GM21526 (cell line): ENCODE measurements at regions not wholly inside any gene's neighbourhood (a gene's known extent, or its start where the extent isn't known, plus 50 kb on each side); places are given as distances from the start of the nearest gene placed in this dataset.

Experiments
- ATAC-seq: cut with Tn5 transposase; IDR thresholded peaks from one replicate; pipeline ENCODE4 v1.9.1; 2021; ENCODE audit warnings: moderate library complexity; ENCODE audit not compliant: unreplicated experiment, low FRiP score

DNA sequence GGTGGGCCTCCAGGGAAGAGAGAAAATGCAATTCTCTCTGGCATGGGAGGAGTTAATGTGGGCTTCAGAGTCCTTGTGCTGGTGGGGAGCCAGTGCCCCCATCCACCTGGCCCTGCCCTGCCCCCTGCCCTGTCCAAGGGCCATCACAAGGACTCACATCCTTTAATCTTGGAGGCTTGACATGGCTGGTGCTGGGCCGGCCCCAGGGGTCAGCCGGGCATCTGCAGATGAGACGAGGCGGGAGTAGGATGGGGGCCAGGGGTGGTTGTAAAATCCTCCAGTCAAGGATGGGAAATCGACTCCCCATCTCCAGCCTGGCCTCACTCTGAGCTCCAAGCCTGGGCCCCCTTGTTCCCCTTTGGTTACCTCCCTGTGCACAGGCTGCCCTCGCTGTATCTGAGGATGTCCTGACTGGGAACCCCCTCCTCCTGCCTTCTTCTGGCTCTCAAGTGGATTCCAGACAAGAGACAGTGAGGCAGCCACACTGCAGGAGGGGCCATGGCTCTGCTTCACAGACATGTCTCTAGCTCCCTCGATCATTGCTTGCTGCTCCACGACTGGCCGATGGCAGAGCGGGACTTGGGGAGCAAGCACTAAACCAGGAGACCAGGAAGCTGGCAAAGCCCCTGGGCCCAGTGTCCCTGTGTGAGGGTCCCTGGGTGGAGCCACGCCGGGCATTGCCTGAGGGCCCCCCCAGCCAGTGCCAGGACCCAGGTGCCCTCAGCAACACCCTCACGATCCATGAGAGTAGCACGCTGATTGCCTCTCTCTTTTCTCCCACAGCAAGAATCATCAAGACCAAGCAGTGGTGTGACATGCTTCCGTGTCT is 1120.5 kb downstream of the BRD1 start:
- ATAC-seq = no peak

DNA sequence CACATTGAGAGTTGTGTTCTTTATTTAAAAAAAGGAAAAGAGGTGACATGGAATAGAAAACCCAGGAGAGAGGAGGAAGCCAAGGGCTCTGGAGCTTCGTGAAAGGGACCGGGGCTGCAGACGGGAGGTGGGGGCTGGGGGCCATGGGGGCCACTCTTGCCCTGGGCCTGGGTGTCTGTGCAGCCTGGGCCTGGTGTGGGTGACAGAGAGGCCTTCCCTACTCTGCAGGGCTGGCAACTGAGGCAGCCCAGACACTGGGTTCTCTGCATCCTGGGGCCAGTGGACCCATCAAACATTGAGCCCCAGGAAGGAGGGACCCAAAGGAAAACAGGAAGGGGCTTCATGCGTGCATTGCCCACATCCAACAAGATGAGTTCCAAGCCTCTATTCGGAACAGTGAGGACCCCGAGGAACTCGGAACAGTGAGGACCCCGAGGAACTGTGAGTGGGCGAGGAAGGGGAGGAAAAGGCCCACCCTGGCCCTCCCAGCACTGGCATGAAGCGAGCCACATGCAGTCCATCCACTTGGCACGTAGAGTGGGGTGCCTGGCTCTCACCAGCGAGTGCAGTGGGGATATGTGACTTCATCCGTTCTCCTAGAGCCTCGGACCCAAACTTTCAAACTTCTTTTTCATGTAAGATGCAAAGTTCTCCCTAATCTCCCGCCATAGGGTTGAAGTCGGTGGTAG is 1121.6 kb downstream of the BRD1 start:
- ATAC-seq = no peak

DNA sequence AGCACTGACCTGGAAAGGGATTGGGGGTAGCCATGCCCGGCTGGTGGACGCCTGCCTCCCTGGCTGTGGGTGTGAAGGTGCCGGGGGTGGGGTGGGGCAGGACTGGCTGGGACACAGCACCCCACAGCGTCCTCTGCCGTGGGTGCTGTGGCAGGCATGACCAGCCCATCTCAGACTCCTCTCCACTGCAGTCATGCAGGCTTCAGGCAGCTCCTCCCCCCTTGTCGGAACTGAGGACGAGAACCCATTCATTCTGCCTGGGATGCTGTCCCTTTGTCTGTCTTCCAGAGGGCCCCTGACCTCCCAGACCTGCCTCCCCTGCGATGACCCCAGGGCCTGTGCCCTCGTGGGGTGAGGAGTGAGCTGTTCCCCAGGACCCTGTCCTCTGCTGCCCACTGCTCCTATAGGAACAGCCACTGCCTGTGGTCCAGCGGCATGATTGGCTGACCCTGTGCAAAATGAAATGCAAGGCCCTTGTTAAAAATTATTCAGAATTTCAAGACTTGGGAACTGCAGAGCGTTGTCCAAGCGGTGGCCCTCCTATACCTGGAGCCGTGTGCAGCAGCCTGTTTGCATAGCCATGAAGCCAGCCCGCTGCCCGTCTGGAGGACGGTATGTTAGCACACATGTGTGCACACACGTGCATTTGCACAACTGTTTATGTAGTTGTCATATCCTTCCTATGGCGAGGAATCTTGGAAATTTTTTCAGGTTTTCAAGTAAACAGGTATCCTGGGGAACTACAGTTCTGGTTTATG is 1122.3 kb downstream of the BRD1 start:
- no peak for ATAC-seq

DNA sequence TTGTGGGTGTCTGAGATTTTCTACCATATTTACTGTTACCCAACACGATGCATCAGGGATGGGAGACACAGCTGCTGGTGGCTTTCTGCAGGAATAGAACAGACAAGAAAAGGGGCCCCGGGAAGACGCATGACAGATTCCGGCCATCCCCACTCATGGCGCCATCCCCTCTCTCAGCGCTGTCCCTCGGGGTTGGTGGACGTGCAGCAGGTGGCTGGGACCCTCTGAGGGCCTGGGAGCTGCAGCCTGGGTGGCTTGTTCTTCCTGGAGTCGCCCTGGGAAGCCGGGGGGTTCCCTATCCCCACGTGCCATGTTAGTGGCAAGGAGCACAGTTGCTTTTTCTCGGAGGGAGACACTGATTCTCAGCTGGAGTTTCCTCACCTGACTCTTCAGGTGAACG is 1123.3 kb downstream of the BRD1 start:
- no peak for ATAC-seq

DNA sequence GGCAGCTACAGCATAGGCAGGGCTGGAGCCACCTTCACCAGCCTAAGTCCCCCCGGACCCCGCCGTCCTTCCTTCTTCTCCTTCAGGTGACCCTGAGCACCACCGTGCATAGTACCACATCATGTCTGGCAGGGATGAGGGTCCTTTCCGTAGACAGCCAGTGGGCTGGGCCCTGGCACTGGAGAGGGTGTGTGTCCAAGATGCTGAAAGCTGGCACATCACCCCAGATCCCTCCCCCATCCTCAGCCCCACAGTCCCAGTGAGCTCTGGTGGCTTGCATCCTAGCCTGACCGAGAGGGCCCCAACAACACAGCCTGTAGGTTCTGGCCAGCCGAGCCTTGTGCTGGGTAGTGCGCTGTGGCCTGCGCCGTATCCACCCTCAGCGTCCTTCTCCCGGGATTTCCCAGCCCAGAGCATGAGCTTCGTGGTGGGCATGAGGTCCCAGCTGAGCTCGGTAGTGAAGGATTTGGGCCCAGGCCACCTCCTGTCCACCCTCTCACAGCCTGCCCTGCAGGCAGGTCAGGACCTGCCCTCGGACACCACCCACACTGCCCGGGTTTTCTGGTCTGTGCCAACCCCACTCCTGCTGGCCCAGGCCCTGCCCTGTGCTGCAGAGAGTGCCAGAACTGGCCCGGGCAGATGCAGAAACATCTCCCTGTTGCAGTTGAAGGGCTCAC is 1124.3 kb downstream of the BRD1 start:
- no peak for ATAC-seq

DNA sequence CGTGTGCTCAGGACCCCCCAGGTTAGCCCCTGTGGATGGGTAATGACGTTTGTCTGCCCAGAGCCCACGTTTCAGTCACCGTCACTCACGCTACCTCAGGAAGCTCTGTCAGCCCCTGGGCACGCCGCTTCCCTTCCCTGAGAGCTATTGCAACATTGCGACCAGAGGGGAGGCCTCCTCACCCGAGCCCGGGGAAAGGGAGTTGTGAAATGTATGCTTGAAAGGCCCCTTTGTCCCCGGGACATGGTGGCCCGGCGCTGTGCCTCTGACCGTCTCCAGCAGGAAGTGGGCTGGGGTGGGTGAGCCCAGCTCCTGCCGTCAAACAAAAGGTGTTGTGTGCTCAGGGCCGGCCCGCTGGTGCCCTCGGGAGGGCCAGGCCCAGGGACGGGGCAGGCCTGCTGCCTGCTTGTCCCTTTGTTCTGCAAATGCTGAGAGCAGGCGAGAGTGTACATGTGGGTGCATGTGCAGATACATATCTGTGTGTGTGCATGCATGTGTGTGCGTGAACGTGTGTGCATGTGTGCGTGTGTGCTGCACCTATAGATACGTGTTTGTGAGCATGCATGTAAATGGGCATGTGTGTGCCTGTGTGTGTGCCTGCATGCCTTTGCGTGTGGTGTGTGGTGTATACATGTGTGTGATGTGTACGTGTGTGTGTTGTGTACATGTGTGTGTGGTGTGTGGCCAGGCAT is 1125.0 kb downstream of the BRD1 start:
- no peak for ATAC-seq

DNA sequence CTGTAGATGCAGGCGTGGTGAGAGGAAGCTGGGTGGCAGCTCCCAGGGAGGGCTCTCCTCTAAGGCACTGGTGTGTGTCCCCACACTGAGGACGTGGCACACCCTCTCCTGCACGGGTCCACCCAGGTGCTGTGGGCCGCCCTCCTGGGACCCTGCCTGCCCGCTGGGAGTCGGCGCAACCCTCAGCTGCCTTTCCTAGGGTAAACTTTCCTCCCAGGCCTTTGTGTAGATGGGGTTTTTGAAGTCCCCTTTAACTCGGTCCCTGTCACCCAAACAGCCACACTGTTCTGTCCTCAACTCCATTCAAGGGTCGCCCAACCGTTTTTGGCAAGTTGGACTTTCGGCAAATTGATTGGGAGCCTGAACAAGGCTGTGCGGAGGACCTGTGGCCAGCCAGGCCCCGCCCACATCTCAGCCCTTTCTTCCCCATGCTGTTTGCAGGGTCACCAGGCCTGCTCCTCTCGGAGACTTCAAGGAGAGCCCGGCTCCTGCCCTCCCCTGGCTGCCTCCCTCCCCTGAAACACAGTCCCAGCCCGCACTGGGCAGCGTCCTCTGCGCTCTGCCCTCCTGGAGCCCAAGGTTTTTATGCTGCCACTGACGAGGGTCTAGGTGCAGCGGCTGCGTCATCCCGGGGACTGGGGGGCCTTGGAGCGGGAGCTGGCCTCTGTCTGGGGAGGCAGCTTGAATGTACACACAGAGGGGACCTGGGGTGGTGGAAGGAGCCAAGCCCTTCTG is 1126.2 kb downstream of the BRD1 start:
- ATAC-seq = no peak

DNA sequence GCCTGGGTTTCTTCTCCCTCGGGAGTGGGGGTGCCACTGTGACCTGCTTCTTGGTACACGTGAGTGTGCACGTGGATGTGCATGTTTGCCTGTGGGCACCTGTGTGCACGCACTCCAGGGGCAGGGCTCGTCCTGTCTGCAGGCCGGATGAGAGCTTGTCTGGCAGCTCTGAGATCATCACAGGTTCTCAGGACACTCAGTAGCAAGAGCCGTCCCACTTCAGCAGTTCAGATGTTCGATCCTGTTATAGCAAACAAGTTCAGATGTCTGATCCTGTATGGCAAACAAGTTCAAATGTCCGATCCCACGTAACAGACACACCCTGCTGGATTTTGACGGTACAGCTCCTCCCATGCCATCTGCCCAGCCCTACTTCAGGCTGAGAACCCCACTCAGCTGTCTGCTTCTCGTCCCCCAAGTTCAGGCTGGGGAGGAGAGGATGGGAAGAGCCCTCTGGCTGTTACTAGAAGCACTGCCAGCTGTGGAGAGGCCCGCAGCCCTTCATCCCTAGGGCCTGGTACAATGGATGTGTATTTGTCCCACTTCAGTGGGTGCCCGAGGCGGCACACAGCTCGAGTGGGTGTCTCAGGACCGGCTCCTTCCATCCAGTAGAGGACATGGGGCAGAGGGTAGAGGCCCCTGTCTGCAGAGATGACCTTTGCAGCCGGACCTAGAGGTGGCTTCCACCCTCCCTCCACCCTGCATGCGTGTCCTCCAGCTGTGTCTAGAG is 1126.9 kb downstream of the BRD1 start:
- no peak for ATAC-seq

DNA sequence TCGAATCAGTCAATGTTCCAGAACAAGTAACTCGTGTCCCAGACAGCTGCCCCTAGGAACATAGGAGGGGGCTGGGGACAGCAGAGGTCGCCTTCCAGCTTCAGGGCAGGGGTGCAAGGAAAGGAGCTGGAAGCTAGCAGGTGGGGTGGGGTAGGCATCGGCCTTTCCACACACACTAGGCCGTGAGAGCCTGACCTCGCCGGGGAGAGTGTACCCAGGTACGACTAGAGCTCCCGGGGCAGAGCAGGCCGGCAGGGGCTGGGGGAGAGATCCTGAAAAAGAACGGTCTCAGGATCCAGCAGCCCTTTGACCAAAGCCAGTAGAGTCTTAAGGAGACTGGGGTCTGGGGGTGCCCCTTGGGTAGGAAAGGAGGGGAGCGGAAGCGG is 1127.5 kb downstream of the BRD1 start:
- ATAC-seq = no peak

DNA sequence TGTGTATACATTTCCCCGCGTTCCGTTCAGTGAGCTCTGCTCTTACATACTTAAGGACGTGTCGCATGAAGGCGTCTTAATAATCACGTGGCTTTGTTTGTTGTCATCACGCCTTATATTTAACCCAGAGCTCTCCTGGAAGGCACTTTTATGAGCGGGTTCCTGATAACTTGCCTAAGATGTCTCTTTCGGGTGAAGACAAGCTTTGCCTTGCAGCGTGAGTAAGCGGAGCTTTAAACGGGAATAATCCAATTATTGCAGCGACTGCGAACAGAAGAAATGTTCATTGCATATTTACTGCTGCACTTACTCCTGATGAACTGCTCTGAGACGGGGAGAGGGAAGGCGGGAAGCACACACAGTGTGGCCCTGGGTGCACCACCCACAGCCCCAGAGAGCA is 1128.2 kb downstream of the BRD1 start:
- ATAC-seq = no peak

DNA sequence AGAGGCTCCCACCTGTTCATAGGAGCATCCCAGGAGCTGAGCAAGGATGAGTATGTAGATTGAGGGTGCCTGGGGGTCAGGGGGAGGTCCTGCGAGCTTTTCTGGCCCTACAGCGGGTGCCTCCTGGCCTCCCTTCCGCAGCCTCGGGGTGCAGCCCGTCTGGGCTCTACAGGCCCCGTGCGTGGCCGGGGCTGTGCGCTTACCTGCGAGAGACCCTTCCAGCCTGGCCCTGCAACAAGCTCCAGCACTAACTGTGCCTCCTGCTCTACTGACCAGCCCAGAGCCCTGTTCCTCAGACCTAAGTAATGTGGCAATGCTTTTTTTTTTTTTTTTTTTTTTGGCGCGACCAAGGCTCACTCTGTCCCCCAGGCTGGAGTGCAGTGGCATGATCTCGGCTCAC is 1129.1 kb downstream of the BRD1 start:
- no peak for ATAC-seq

DNA sequence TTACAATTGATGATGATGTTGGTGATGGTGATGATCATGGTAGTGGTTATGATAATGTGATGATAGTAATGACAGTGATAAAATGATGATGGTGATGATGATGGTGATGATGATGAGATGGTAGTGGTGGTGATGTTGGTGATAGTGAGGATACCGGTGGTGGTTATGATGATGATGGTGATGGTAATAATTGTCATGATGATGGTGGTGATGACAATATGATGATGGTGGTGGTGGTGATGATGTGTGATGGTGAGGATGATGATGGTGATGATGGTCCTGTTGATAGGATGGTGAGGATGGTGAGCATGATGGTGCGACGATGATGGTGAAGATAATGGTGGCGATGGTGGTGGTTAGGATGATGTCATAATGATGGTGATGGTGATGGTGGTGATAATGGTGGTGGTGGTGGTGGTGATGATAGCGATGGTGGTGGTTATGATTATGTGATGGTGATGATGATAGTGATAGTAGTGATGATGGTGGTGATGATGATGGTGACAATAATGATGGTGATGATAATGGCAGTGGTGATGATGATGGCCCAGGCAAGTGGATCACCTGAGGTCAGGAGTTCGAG is 1129.9 kb downstream of the BRD1 start:
- ATAC-seq = no peak

DNA sequence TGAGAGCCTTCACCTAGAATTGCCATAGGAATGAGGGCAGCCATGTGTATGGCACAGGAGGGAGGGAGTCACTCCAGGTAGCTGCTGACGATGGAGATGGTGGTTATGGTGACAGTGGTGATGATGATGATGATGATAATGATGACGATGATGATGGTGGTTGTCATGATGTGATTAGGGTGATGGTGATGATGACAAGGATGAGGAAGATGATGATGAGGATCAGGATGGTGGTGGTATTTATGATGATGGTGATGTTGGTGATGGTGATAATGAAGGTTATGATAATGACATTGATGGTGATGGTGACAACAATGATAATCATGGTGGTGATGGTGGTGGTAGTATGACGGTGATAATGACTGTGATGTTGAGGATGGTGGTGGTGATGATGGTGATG is 1130.5 kb downstream of the BRD1 start:
- no peak for ATAC-seq

DNA sequence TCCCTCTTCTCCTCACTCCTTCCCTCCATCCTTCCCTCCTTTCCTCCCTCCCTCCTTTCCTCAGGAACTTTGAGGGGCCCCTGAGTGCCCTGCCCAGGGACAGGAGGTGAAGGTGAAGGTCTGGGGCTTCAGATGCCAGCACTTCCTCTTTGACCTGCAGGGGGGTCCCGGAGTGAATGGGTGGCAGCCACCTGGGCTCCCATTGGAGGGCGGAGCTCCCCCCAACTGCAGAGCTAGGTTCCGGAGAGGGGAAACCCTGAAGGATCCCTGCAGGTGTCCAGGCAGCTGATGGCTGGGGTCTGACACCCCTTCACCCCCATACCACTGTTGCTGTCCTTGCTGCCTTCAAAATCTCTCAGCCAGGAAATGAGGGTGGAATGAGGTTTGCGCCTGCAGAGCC is 1131.3 kb downstream of the BRD1 start:
- no peak for ATAC-seq

DNA sequence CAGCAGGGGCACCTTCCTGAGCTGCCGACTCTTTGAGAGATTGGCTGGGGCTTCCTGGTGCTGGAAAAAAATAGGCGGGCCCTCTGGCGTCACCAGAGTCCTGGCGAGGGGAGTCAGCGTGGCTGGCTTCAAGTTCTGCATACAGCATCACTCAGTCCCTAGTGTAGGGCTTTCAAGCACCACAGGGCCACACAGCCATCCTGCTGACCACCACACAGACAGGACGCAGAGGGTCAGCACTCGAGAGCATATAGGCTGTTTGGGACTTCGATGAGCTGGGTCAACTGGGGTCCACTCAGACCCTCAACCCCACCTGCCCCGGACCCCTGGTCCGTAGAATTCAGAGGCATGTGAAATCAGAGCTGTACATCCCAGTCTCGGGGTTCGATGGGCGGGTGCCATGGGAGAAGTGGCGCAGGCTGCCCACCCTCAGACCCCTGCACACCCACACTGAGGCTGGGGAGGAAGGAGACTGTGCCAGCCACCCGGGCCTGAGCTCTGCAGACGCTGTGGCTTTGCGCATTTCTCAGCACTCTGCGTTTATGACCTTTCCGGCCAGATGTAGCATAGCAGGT is 1131.9 kb downstream of the BRD1 start:
- no peak for ATAC-seq

DNA sequence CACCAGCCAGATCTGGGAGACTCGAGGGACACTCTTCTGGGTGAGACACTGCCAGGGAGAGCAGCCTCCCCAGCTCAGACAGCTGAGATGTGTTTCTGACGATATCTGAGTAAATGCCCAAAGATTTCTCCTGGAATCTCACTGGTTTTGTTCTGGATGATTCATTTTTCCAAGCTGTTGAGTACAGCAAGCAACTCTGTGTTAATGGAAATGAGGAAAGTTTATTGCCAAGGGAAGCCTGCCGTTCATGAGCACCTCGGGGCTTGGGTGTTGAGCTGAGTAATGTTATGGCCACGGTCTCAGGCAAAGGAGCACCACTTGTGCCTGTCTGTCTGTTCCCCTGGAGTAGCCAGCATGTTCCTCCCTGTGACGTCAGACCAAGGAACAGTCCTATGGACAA is 1132.4 kb downstream of the BRD1 start:
- no peak for ATAC-seq

DNA sequence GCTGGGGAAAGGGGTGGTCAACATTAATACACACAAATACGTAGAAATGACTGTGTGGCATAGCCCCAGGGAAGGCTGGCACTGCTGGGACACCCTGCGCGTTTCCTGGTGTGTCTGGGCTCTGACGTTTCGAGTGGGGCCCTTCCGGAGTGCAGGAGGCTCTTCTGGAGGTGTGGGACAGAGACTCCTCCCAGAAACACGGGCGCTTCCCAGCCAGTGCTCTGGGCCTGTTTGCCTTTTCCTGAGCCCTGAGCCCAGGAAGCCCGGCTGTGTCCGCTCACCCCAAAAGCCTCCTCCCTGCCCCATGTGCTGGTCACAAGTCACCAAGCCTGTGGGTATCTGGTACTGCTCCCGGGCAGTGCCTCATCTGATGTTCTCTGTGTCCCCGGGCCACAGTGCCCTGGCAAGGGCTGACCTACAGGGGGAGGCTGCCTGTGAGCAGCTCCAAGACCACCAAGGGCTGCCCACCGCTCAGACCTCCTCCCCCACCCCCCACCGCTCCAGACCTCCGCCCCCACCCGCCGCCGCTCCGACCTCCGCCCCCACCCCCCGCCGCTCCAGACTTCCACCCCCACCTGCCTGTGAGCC is 1133.3 kb downstream of the BRD1 start:
- ATAC-seq = no peak
